ENCODE measurements at regions not wholly inside any gene's neighbourhood (a gene's known extent, or its start where the extent isn't known, plus 50 kb on each side); places are given as distances from the start of the nearest gene placed in this dataset.
A peak's percentile ranks its signal among the peaks of the same experiment; 100 is the strongest.

DNA sequence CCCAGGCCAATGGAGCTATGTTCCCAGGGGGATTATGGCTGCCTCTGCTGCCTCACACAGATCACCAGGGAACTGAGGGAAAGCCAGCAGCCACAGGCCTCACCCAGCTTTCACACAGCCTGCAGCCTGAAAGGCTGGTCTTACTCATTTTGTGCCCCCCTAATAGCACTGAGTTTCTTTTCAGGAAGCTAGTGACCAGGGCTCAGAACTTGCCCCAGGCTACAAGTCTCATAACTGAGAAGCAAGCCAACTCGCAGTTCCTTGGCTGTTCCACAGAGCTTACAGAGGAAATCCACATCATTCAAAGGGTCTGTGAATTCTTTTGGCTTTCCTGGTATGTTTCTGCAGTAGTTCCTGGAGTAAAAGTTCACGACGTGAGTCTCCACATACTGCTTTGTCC is 524.8 kb upstream of the GJE1 start:
- H3K4me3 ChIP-seq (ENCODE audit: low read depth, low read length) = no peak overlapping the region
- DNase-seq (ENCODE audit: low read depth) = peak; percentile 1
- TF ChIP-seq, protein P1, sequence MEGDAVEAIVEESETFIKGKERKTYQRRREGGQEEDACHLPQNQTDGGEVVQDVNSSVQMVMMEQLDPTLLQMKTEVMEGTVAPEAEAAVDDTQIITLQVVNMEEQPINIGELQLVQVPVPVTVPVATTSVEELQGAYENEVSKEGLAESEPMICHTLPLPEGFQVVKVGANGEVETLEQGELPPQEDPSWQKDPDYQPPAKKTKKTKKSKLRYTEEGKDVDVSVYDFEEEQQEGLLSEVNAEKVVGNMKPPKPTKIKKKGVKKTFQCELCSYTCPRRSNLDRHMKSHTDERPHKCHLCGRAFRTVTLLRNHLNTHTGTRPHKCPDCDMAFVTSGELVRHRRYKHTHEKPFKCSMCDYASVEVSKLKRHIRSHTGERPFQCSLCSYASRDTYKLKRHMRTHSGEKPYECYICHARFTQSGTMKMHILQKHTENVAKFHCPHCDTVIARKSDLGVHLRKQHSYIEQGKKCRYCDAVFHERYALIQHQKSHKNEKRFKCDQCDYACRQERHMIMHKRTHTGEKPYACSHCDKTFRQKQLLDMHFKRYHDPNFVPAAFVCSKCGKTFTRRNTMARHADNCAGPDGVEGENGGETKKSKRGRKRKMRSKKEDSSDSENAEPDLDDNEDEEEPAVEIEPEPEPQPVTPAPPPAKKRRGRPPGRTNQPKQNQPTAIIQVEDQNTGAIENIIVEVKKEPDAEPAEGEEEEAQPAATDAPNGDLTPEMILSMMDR (IDR thresholded peaks at IDR 0.05; ENCODE audit: insufficient read depth, low read length) = no peak

DNA sequence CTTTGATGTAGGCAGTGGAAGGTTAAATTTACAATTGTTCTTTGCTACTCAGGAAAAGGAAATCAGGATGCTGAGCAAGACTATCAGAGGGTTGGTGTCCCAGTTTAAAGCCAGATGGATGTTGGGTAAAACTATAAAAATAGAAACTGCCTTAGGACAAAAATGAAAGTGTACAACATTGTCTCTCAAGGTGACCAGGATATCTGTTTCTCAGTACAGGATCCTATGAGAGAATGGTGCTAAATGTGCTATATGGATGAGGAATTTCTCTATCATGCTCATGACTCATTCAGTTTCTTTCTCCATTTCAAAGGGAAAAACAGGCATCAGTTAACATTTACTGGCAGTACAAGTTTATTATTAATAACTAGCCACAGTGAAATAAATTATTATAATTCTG is 534.2 kb upstream of the GJE1 start:
- H3K4me3 ChIP-seq (ENCODE audit: low read depth, low read length) = no peak overlapping the region
- DNase-seq (ENCODE audit: low read depth) = peak; percentile 25
- TF ChIP-seq, protein P1 (IDR thresholded peaks at IDR 0.05; ENCODE audit: insufficient read depth, low read length) = no peak

DNA sequence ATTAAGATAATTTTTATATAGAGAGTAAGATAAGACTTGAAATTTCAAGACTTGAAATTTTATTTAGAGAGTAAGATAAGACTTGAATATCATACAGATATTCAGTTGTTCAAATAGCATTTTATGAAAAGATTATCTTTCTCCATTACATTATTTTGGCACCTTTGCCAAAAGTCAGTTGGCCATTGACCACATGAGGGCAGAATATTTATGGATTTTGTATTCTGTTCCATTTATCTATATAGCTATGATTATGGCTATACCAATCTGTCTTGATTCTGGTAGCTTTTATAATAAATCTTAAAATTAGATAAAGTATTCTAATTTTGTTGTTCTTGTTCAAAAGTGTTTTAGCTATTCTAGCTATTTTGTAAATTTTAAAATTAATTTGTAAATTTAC is 537.9 kb upstream of the GJE1 start:
- DNase-seq (ENCODE audit: low read depth) = peak; percentile 2
- no peak overlapping the region for H3K4me3 ChIP-seq (ENCODE audit: low read depth, low read length)
- TF ChIP-seq, protein P1 (IDR thresholded peaks at IDR 0.05; ENCODE audit: insufficient read depth, low read length) = no peak

DNA sequence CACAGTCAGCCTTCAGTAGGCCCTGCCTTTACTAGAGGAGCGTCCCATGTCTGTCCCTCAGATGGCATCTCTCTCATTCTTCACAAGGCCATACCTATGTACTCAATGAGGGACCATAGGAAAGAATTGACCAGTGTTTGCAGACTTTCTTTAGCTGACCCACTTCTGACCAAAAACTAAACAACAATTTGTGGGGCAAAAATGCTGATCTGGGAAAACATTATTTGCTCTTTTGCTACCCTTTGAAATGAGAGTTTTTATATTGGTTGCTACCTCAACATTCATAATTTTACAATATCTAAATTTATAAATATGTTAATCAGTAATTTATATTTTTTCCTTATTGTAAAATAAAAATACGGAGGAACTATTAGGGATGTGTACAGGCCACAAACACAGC is 539.4 kb upstream of the GJE1 start:
- DNase-seq (ENCODE audit: low read depth) = no peak
- TF ChIP-seq, protein P1 (IDR thresholded peaks at IDR 0.05; ENCODE audit: insufficient read depth, low read length) = no peak
- H3K4me3 ChIP-seq (ENCODE audit: low read depth, low read length) = no peak overlapping the region

DNA sequence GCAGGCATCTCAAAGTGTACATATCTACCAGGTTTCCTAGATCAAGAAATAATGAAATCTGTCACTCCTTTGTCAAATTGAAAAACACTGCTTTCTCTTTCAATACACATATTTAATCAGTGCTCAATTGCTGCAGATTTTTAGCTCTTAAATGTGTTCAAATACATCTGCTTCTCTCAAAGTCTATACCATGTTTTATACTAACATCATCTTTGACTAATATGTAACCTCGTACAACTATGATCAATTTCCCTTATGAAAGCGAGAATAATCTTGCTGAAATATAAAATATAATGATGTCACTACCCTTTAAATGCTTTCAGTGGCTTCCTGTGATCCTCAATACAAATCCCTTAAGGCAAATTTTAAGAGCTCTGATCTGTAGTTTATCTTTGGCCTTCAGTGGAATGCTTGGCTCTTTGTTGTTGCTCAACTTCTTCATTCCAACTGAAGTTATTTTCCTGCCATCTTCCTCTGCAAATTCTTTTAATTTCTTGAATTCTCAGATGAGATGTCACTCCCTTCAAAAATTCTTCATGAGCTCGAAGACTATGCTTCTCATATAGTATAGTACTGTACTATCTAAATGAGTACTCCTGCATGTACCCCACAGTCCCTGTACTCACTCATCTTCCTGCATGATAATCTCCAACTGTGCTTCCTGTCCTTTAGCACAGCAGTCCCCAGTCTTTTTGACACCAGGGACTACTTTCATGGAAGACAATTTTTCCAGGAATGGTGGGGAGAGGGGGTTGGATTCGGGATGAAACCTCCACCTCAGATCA is 545.1 kb upstream of the GJE1 start:
- peak; percentile 82 for DNase-seq (ENCODE audit: low read depth)
- no peak overlapping the region for H3K4me3 ChIP-seq (ENCODE audit: low read depth, low read length)
- TF ChIP-seq, protein P1 (IDR thresholded peaks at IDR 0.05; ENCODE audit: insufficient read depth, low read length) = no peak

DNA sequence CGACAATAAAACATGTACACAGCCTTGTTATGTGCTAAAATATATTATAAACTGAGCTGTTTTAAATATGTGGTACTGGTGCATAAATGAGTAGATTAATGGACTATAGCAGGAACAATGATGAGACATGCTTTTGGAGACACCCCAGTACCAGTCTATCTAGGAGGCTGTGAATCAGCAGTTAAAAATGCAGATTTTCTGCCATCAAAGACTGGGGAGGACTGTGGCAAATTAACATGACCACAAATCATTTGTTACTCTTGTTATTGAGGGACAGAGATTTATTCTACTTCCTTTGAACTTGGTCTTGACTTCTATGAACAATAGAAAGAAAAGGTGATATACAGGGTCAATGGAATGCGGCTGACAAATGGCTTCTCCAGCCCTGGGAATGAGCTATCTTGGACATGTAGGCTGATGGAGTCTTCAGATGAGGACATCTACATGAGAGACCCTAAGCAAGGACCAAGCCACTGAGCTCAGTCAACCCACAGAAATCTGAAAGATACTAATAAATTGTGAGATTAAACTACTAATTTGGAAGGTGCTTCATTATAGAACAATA is 551.7 kb upstream of the GJE1 start:
- H3K4me3 ChIP-seq (ENCODE audit: low read depth, low read length) = no peak overlapping the region
- DNase-seq (ENCODE audit: low read depth) = peak; percentile 80
- TF ChIP-seq, protein P1 (IDR thresholded peaks at IDR 0.05; ENCODE audit: insufficient read depth, low read length) = no peak
